DLD1 (cell line): ENCODE measurements at regions not wholly inside any gene's neighbourhood (a gene's known extent, or its start where the extent isn't known, plus 50 kb on each side); places are given as distances from the start of the nearest gene placed in this dataset.

Experiments
- in situ Hi-C: cut with HindIII; loops from 2 replicates; pipeline ENCODE4 v1.10.0; 2017; ENCODE audit warnings: low sequenced_read_pairs

DNA sequence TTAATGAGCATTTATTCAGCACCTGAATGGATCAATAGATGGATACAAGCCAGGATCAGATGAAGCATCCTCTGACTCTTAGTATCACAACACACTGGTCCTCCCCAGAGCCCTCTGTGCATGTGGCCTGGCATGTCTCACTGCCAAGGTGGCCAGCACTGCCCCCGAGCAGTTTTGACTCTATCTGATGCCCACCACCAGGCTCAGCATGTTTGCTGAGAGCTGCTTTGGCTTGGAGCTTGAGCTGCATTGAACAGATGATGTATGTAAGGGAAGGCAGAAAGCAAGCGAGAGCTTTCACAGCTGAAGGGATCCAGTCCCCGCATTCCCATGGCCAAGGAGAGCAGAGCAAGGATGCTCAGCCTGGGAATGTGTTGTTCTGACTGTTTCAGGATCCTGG, 320.3 kb downstream of the BUD13 start:
- in situ Hi-C loops: no loop called here

DNA sequence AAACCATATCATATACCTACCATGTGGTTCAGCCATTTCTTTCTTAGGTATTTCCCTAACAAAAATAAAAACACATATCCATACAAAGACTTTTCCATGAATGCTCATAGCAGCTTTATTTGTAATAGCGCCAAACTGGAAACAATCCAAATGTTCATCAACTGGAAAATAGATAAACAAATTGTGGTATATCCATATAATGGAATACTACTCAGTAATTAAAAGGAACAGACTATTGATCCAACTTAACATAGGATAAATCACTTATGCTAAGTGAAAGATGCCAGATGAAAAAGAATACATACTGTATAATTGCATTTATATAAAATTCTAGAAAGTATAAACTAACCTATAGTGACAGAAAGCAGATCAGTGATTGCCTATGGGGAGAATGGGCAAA, 323.3 kb downstream of the BUD13 start:
- in situ Hi-C loops: no loop called here

DNA sequence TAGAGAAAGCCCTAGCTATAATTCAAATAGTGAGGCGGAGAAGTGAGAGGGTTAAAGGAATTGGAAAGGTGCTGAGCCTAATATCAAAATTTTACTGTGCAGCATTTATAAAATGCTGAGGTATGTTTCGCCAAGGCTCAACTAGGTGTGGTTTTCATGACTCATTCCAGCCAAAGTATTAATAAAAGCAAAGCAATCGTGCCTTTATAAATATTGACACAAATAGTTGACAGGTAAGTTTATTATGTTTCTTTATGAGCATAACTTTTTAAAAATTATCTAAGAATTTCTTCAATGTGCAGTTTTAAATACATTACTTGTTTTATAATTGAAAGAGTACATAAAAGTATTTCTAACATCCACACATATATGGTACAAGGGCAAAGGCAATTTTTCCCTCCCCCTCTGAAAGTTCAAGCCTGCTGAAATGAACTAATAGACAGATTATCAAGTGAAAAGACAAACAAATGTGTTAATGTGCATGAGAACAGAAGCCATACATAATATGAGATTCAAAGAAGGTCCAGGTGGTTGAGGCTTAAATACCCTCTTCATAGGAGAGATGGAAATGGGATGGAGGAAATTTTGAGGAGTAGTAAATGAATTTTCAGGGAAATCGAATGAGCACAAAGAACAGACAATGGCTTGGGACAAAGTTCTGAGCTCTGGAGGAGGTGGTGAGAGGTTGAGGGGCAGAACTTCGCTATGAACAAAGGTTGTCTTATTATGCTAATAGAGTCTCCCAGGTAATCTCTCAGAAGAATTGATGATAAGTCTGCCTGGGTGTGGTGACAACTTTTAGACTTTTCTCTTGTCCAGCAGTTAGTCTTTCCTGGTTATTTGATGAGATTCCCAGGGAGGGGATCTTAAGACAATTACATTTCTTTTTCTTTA, 326.5 kb downstream of the BUD13 start:
- in situ Hi-C loops: no loop called here

DNA sequence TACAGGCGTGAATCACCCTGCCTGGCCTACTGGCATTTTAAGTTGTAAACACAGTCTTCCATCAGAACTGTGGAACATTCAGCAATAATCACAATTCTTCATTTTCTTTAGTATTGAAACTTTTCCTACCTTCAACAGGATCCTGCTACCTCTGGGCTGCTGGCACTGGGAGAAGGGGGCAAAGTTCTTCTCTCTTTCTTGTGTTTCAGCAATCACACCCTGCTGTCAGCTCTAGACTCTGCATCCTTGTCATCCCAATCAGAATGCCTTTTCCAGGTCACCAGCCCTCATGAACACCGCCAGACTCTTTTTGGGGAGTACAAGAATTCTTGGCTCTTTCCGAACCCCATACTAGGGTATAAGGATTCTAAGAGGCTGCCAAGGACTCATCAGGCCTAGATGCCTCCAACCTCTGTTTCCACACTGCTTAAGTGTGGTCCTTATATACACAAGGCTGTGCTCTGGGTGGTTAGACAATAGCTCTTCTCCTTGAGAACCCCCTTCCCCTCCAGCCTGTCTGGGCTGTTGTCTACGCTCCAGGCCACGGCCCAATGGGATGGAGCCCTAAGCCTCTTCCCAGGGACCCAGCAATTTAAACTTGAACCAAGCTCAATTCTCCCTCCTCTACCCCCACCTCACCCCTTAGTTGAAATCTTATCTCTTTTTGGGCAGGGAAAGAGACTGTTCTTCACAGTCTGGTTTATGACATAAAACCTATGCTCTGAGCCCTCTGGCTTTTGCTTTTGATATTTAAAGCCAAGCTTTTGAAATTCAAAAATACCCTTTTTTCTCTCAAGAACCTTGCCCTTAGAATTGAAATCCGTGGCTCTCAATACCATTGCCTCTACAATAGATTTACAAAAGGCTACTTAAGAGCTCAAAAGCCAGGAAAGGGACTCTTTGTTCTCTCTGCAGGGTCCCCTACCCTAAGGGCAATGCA, 327.4 kb downstream of the BUD13 start:
- in situ Hi-C loops: no loop called here

DNA sequence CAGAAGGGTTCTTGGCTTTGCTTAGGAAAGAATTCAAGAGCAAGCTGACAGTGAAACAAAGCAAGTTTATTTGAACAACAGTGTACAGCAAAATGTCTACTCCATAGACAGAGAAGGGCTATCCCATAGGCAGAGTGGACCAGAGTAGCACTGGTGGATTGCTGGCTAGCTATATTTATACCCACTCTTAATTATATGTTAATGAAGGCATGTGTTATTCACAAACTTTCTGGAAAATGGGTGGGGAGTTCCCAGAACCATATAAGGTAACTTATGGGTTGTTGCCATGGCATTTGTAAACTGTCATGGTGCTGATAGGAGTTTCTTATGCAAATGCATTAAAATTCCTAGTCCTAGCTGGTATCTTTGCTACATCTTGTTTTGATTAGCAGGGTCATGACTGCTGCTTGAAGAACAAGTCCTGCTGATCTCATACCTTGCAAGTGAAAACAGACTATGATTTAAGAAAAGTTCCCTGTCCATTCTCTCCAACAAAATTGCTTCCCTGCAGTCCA, 330.5 kb downstream of the BUD13 start:
- in situ Hi-C loops: no loop called here

DNA sequence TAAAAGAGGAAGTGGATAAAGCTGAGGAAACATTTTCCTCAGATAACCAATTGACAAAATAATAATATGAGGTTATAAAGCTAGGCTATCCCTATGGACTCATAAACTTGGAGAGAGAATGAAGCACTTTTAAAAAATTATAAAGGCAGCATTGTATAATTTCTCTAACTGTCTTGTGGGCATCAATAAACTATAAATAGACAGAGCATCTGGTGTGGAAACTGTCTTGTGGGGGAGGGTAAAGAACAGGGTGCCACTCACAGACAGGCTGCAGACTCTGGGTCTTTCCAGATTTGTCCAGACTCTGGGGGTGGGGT, 333.5 kb downstream of the BUD13 start:
- in situ Hi-C loops: no loop called here

DNA sequence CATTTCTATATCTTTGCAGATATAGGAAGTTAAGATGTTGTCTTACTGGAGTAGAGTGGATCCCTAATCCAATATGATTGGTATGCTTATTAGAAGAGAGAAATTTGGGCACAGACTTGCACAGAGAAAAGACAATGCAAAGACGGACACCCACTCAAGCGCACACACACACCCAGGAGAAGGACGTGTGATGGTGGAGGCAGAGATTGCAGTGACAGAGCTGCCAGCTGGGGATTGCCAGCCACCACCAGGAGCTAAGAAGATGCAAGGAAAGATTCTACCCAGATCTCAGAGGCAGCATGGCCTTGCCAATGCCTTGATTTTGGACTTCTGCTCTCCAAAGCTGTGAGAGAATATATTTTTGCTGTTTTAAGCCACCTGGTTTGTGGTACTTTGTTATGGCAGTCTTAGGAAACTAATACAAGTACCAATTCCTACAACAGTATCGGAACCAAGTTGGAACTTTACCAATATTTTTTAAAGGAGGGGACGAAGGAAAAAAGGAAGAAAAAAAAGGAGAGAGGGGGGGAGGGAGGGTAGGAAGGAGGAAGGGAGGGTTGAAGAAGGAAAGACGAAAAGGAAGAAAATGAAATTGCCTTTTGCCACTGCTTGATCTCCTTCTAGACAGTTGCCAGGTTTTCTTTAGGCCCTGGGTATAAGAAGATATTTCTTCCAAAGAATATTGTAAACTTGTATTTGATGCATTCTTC, 334.0 kb downstream of the BUD13 start:
- in situ Hi-C loops: no loop called here

DNA sequence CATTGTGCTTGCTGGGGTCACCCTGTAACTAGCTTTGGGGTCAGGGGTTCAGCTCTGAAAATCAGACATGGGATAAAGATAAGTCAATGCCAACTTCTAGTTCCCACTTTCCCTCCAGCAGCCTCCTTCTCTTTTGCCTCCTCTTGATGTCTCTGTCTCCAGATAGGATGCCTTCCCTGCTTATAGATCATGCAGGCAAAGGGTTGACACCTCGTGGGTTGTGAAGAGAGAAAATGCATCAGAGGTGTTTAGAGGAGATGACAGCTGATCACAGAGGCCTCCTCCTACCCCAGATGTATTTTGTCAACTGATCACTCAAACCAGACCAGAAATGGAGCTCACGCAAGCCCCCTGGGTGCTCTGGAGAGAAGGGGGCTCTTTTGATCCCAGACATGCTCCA, 337.8 kb downstream of the BUD13 start:
- in situ Hi-C loops: no loop called here

DNA sequence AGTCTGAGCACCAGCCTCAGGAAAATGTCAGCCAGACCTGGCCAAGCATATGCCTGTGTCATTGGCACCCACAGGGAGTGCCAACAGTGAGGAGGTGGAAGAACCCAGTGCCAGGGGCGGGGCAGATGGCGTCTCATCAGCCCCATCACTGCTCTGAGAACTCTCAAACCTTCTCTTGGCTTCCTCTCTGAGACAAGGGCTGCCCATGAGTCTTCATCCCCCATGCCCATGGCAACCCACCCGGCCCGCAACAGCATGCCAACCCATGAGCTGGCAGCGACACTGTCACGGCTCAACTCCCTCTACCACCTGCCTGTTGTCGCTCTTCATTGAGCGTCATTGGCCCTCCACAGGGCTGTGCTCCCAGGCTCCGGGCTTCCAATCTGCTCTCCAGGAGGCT, 340.5 kb downstream of the BUD13 start:
- in situ Hi-C loops: no loop called here

DNA sequence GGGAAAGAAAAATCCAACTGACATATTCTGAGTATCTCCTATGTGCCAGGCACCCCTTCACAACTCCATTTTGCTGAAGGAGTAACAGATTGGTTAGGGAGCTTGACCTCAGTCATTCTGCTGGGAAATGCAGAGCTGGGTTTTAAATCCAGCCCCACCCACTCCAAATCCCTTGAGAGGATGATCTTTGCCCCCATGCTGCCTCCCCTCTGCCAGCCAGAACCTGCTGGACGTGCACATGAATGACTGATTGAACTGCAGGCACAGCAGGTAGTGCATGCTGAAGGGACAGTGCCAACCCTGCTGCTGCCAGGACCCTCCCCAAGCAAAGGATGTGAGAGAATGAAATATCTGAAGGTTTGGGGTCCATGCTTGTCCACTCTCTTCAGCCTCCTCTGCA, 340.9 kb downstream of the BUD13 start:
- in situ Hi-C loops: no loop called here

DNA sequence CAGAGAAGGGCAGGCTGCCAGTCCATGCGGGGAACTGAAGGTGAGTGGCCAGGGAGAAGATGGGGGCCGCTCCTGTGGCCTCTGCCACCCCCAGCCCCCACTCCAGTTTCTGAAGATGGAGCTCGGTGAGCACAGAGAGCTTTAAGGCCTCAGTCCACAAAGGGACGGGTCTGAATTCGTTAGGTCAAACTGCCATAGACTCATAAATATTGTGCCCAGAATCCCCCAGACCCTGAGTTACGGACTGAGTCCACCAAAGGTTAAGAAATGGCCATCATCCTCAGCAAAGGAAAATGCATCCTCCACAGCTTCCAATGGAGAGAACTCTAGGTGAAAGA, 344.2 kb downstream of the BUD13 start:
- in situ Hi-C loops: no loop called here

DNA sequence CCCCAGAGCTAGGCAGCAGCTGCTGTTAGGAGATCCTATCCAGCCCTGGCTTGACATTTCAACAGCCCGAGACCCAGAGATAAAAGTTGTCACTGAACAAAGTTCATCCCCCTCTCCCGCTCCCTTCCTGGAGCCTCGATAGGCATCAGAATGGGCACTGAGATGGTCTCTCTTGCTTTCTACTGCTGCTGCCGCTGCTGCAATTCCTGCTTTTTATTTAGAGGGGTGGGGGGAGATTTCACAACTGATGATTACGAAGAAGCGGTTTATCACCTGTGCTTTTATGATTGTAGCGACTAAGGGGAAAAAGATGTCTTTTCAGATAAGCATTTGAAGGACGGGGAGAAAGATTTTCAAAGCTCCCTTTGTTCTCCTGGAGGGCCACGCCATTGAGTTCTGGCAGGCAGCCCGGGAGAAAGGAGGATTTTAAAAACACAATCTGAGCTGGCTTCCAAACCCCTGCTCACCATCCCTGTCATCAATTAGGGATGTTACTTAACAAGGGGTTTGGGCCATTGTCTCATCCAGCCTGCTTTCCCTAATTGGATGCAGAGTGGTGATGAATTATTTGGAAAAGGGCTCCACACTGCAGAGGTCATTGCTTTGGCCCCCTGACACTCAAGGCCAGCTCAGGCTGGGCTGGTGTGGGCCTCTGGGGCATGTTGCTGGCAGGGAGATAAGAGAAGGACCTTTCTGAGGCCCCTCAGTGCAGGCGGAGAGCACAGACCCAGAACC, 344.7 kb downstream of the BUD13 start:
- in situ Hi-C loops: no loop called here

DNA sequence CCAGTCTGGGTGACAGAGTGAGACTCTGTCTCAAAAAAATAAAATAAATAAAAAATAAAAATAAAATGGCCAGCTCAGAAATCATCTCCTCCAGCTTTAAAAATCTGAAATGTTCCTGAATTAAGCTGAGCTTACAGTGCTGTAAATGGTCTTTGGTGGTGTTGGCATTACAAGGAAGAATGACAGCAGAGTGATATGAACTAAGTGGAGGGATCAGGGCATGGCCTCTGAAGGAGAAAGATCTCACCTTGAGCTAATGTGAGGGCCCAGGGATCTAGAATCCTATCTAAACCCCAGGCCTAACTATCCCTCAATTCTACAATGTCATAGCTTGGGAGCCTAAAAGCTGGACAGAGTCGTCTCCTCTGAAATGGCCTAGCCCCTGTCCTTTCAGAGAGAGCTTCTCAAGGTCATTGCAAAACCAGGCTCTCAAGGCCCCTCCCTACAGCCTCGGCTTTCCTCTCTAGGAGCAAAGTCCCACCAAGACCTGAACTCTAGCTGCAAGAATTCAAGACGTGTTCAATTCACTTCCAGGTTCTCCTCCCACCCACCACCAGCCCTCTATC, 345.4 kb downstream of the BUD13 start:
- in situ Hi-C loops: no loop called here

DNA sequence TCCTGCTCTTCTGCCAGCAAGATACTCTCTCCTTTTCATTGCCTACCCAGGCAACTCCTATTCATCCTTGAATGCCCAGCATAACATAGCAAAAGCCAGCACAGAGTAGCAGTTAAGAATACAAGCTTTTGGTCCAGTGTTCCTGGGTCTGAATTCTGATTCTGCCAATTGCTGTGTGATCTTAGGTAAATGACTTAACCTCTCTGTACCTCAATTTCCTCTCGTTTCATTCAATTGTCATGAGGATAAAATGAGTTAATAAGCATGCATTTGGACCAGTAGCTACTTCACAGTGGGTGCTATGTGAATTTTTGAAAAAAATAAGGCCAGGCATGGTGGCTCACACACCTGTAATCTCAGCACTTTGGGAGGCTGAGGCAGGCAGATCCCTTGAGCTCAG, 346.0 kb downstream of the BUD13 start:
- in situ Hi-C loops: no loop called here

DNA sequence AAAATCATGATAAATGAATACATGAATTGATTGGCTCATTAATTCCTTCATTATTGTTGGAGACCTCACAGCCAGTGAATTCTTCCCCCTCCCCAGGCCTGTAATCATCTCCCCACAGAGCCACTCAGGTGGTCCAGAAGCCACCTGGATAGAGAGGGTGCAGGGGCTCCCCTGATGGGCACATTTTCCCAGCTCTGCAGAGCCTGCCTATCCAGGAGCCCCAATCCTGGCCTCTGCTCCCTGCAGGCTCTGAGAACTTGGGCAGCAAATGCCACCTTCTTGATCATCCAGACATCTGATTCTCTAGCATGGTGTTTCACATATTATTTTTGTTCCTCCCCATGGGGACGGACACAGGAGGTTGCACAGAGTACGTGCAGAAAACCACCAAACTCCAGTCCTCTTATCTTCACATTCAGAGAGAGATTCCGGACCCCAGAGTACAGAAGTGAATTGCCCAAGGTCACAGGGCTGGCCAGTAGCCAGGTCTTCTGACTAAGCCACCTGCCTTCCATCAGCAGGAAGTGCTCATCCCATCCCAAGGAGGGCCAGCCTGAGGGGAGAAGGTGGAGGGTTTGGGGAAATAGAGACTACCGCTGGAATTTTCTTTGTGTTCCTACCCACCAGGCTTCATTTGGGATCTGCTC, 348.0 kb downstream of the BUD13 start:
- in situ Hi-C loops: no loop called here

DNA sequence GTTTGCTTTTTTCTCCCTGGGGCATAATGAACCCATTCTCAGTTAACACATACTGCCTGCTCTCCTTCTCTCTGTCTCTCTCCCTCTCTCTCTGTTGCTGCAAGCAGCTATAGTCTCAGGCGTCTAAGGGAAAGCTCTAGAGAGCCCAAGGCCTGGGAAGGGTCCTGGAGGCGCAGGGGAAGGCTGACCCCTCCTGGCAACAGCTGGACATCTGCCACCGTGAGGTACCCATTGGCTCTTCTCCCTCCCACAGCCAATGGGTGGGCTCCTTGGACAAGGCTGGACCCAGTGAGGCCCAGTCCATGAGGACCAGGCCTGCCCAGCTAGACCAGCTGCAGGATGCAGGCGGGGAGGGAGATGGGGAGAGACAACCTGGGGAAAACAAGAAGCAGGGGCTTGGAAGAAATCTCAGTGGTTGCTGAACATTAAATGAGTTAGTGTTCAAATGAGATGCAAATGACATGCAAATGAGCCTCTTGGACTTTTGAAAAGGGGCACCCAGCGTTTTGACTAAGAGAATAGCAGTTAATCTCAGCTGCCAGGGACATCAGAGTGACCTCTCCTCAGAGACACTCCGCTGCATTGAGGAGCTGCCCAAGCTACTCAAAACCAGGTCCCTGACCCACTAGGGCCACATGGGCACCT, 349.7 kb downstream of the BUD13 start:
- in situ Hi-C loops: no loop called here

DNA sequence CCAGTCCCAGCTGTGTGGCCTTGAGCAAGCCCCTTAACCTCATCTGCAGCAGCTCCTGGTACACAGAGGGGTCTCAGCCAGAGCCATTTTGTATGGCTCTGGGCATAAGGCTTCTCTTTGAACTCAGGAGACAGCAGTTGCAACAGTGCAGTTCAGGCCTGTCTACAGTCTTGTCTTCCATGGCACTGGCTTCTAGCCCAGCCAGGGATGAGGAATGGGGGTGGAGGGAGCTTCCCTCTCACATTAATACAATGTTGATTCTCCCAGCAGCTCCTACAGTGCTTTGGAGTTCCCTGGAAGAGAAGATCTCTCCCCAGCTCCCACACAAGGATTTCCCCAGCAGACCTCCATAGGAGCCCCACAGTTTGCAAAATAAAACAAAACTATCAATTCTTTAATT, 350.2 kb downstream of the BUD13 start:
- in situ Hi-C loops: no loop called here

DNA sequence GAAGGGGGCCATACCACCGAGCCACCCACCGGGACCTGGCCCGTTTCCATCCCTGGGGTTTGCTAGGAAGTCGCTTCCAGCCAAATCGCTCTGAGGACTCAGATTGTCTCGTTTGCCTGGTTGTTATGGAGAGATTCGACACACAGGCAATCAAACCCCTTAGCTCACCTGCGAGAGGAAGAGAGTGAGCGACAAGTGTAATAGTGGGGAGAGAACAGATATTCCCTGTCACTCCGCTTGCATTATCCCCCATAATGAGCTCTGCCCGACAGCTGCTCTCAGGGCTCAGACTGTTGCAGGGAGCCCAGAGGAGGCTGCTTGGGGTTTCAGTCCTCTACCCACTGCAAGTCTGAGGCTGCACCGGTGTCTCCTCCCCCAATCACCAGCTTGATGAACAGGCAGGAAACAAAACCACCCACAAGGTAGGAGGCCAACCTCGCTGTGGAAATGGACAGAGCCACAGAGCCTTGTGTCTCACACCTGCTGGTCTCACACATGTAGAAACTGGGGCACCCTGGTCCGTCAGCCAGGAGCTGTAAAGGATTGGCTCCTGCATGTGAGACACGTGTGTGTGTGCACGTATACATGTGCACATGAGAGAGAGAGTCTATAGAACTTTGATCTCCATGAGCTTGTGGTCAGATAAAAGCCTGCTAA, 351.1 kb downstream of the BUD13 start:
- in situ Hi-C loops: no loop called here
